ENCODE measurements at regions not wholly inside any gene's neighbourhood (a gene's known extent, or its start where the extent isn't known, plus 50 kb on each side); places are given as distances from the start of the nearest gene placed in this dataset.

- no peak for ATAC-seq
Measured at GRCh38 chr3:83302091-83302490, 1540.6 kb upstream of the GBE1 start.

GRCh38 chr3:83317605-83318004 is 1556.2 kb upstream of the GBE1 start:
- ATAC-seq, result no peak
- no peak for DNase-seq (ENCODE audit: low spot score)

More at GRCh38 chr3:83302091-83302490, 1540.6 kb upstream of the GBE1 start:
- no peak for DNase-seq (ENCODE audit: low spot score)

- ATAC-seq, result no peak
- DNase-seq (ENCODE audit: low spot score), result no peak
Measured at GRCh38 chr3:83320726-83321125, 1559.3 kb upstream of the GBE1 start.

- DNase-seq (ENCODE audit: low spot score) (no peak), ATAC-seq (no peak)
Measured at GRCh38 chr3:83321457-83321856, 1560.0 kb upstream of the GBE1 start.

- ATAC-seq, result no peak
Measured at GRCh38 chr3:83321891-83322290, 1560.4 kb upstream of the GBE1 start.

GRCh38 chr3:83354205-83354604 is 1592.8 kb upstream of the GBE1 start:
- no peak for ATAC-seq
- DNase-seq (ENCODE audit: low spot score), result no peak

More at GRCh38 chr3:83321891-83322290, 1560.4 kb upstream of the GBE1 start:
- DNase-seq (ENCODE audit: low spot score), result no peak

- ATAC-seq (peak; percentile 84), DNase-seq (ENCODE audit: low spot score) (no peak)
Measured at GRCh38 chr3:83393276-83393675, 1565.5 kb upstream of the CADM2 start.

GRCh38 chr3:83403927-83404326 is 1554.9 kb upstream of the CADM2 start:
- ATAC-seq, result no peak

GRCh38 chr3:83426300-83426699 is 1532.5 kb upstream of the CADM2 start:
- ATAC-seq (no peak), DNase-seq (ENCODE audit: low spot score) (no peak)

More at GRCh38 chr3:83403927-83404326, 1554.9 kb upstream of the CADM2 start:
- DNase-seq (ENCODE audit: low spot score), result no peak

- ATAC-seq (no peak), DNase-seq (ENCODE audit: low spot score) (no peak)
Measured at GRCh38 chr3:83434880-83435587, 1523.8 kb upstream of the CADM2 start.

- ATAC-seq, result no peak
- DNase-seq (ENCODE audit: low spot score), result no peak
Measured at GRCh38 chr3:83438188-83438587, 1520.6 kb upstream of the CADM2 start.

- no peak for ATAC-seq
- DNase-seq (ENCODE audit: low spot score), result no peak
Measured at GRCh38 chr3:83453056-83453455, 1505.7 kb upstream of the CADM2 start.

GRCh38 chr3:83454353-83454752 is 1504.4 kb upstream of the CADM2 start:
- ATAC-seq (no peak), DNase-seq (ENCODE audit: low spot score) (no peak)

- no peak for DNase-seq (ENCODE audit: low spot score)
- ATAC-seq, result no peak
Measured at GRCh38 chr3:83457551-83457950, 1501.2 kb upstream of the CADM2 start.

- no peak for DNase-seq (ENCODE audit: low spot score)
- ATAC-seq, result no peak
Measured at GRCh38 chr3:83460052-83460451, 1498.7 kb upstream of the CADM2 start.

GRCh38 chr3:83461411-83461810 is 1497.4 kb upstream of the CADM2 start:
- ATAC-seq (no peak), DNase-seq (ENCODE audit: low spot score) (no peak)

GRCh38 chr3:83477563-83477962 is 1481.2 kb upstream of the CADM2 start:
- ATAC-seq (no peak), DNase-seq (ENCODE audit: low spot score) (no peak)

GRCh38 chr3:83482402-83483070 is 1476.3 kb upstream of the CADM2 start:
- no peak for DNase-seq (ENCODE audit: low spot score)
- no peak for ATAC-seq

- ATAC-seq, result no peak
- DNase-seq (ENCODE audit: low spot score), result no peak
Measured at GRCh38 chr3:83496462-83496861, 1462.3 kb upstream of the CADM2 start.

GRCh38 chr3:83498361-83499016 is 1460.3 kb upstream of the CADM2 start:
- ATAC-seq, result no peak

GRCh38 chr3:83500422-83500821 is 1458.4 kb upstream of the CADM2 start:
- DNase-seq (ENCODE audit: low spot score), result peak; percentile 51
- ATAC-seq, result peak; percentile 78

More at GRCh38 chr3:83498361-83499016, 1460.3 kb upstream of the CADM2 start:
- no peak for DNase-seq (ENCODE audit: low spot score)

- DNase-seq (ENCODE audit: low spot score), result no peak
- ATAC-seq, result no peak
Measured at GRCh38 chr3:83500931-83501330, 1457.9 kb upstream of the CADM2 start.
